Karpas-422 (cell line): ENCODE measurements at regions not wholly inside any gene's neighbourhood (a gene's known extent, or its start where the extent isn't known, plus 50 kb on each side); places are given as distances from the start of the nearest gene placed in this dataset.

ENCODE experiments used
- DNase-seq: peaks from one replicate; pipeline ENCODE4 v3.0.0-alpha.2; 2015
- H2AFZ ChIP-seq: fragments of 200-600 bp; sonication (generic); 2 replicates; pipeline ENCODE4 v1.6.1; 2014; ENCODE audit warnings: antibody characterized with exemption, low read length, mixed read lengths
- H3K27ac ChIP-seq: fragments of 200-600 bp; sonication (generic); 2 replicates; pipeline ENCODE4 v1.5.1; 2014; ENCODE audit warnings: mild to moderate bottlenecking, low read length, moderate library complexity
- H3K27me3 ChIP-seq: fragments of 200-600 bp; sonication (generic); 2 replicates; pipeline ENCODE4 v1.6.1; 2014; ENCODE audit warnings: low read length, mixed read lengths
- H3K36me3 ChIP-seq: fragments of 200-600 bp; sonication (generic); 2 replicates; pipeline ENCODE4 v1.6.1; 2014; ENCODE audit warnings: low read length, mixed read lengths; ENCODE audit not compliant: insufficient read depth
- H3K4me1 ChIP-seq: fragments of 200-600 bp; sonication (generic); 2 replicates; pipeline ENCODE4 v1.6.1; 2014; ENCODE audit warnings: mild to moderate bottlenecking, low read length, mixed read lengths
- H3K4me2 ChIP-seq: fragments of 200-600 bp; sonication (generic); 2 replicates; pipeline ENCODE4 v1.6.1; 2014; ENCODE audit warnings: low read length, low read depth, mild to moderate bottlenecking; ENCODE audit not compliant: poor library complexity, severe bottlenecking
- H3K4me3 ChIP-seq: fragments of 200-600 bp; sonication (generic); 2 replicates; pipeline ENCODE4 v1.5.1; 2014; ENCODE audit warnings: mild to moderate bottlenecking, antibody characterized with exemption, low read length, mixed read lengths
- H3K79me2 ChIP-seq: fragments of 200-600 bp; sonication (generic); 2 replicates; pipeline ENCODE4 v1.6.1; 2014; ENCODE audit warnings: mild to moderate bottlenecking, low read length, mixed read lengths
- H3K9ac ChIP-seq: fragments of 200-600 bp; sonication (generic); 2 replicates; pipeline ENCODE4 v1.6.0; 2014; ENCODE audit warnings: low read length
- H3K9me2 ChIP-seq: fragments of 200-600 bp; sonication (generic), shearing (Covaris generic); replicated peaks from 2 replicates; pipeline ENCODE4 v1.6.0; 2014; ENCODE audit warnings: mild to moderate bottlenecking, low read length, moderate library complexity; ENCODE audit not compliant: insufficient read depth
- H3K9me3 ChIP-seq: fragments of 300-700, 200-600 bp; sonication (generic); 2 replicates; pipeline ENCODE4 v1.6.1; 2014; ENCODE audit warnings: low read length, mixed read lengths
- H4K20me1 ChIP-seq: fragments of 200-600 bp; sonication (generic); 2 replicates; pipeline ENCODE4 v1.6.1; 2014; ENCODE audit warnings: mild to moderate bottlenecking, antibody characterized with exemption, low read length, low read depth; ENCODE audit not compliant: insufficient read depth

- no peak overlapping the region for H3K4me3 ChIP-seq
- no peaks in the 10 kb centered on the region for H3K27me3 ChIP-seq
- H3K36me3 ChIP-seq: no peaks in the 10 kb centered on the region
- H3K4me1 ChIP-seq: no peaks in the 10 kb centered on the region
- DNase-seq: no peak
- H3K9me3 ChIP-seq: no peaks in the 10 kb centered on the region
- no peak overlapping the region for H3K4me2 ChIP-seq
- H2AFZ ChIP-seq: no peak overlapping the region
- H3K9me2 ChIP-seq: no peaks in the 10 kb centered on the region
- no peaks in the 10 kb centered on the region for H3K79me2 ChIP-seq
- no peak overlapping the region for H3K27ac ChIP-seq
- H3K9ac ChIP-seq: no peak overlapping the region
- no peaks in the 10 kb centered on the region for H4K20me1 ChIP-seq
Measured at GRCh38 chr21:41681348-41681801, 85.5 kb downstream of the RIPK4 start.

GRCh38 chr21:41680444-41681347 lies 86.2 kb downstream of the RIPK4 start:
- Histone ChIP-seq H4K20me1 (no peaks in the 10 kb centered on the region), H3K79me2 (no peaks in the 10 kb centered on the region), H3K4me2 (no peak overlapping the region), H3K9me2 (no peaks in the 10 kb centered on the region), H3K9me3 (no peaks in the 10 kb centered on the region), H3K36me3 (no peaks in the 10 kb centered on the region), H3K27me3 (no peaks in the 10 kb centered on the region), H3K4me1 (no peaks in the 10 kb centered on the region), H3K4me3 (no peak overlapping the region), H3K27ac (no peak overlapping the region), H3K9ac (no peak overlapping the region), H2AFZ (no peak overlapping the region)
- no peak for DNase-seq

GRCh38 chr21:41678924-41679318 lies 87.9 kb downstream of the RIPK4 start:
- no peak overlapping the region for H2AFZ ChIP-seq
- no peaks in the 10 kb centered on the region for H3K27me3 ChIP-seq
- no peak overlapping the region for H3K9ac ChIP-seq
- H3K4me1 ChIP-seq: no peaks in the 10 kb centered on the region
- H3K79me2 ChIP-seq: no peaks in the 10 kb centered on the region
- H3K9me2 ChIP-seq: no peaks in the 10 kb centered on the region
- H3K4me3 ChIP-seq: no peak overlapping the region
- no peaks in the 10 kb centered on the region for H3K36me3 ChIP-seq
- H3K9me3 ChIP-seq: no peaks in the 10 kb centered on the region
- no peak overlapping the region for H3K4me2 ChIP-seq
- H4K20me1 ChIP-seq: no peaks in the 10 kb centered on the region
- H3K27ac ChIP-seq: no peak overlapping the region
- DNase-seq: peak; percentile 68

- Histone ChIP-seq H3K4me3 (no peak overlapping the region), H3K9ac (no peak overlapping the region), H3K27ac (no peak overlapping the region), H3K4me2 (no peak overlapping the region), H3K27me3 (no peaks in the 10 kb centered on the region), H3K9me3 (no peaks in the 10 kb centered on the region), H3K9me2 (no peaks in the 10 kb centered on the region), H3K4me1 (no peaks in the 10 kb centered on the region), H4K20me1 (no peaks in the 10 kb centered on the region), H3K36me3 (no peaks in the 10 kb centered on the region), H2AFZ (no peak overlapping the region), H3K79me2 (no peaks in the 10 kb centered on the region)
- no peak for DNase-seq
Measured at GRCh38 chr21:41678016-41678923, 88.6 kb downstream of the RIPK4 start.

GRCh38 chr21:41677671-41678015 lies 89.2 kb downstream of the RIPK4 start:
- H3K36me3 ChIP-seq: no peaks in the 10 kb centered on the region
- H3K9me2 ChIP-seq: no peaks in the 10 kb centered on the region
- no peak overlapping the region for H3K27ac ChIP-seq
- H4K20me1 ChIP-seq: no peaks in the 10 kb centered on the region
- H3K4me2 ChIP-seq: no peak overlapping the region
- H3K79me2 ChIP-seq: no peaks in the 10 kb centered on the region
- no peak overlapping the region for H2AFZ ChIP-seq
- H3K4me1 ChIP-seq: no peaks in the 10 kb centered on the region
- no peaks in the 10 kb centered on the region for H3K27me3 ChIP-seq
- DNase-seq: no peak
- H3K9me3 ChIP-seq: no peaks in the 10 kb centered on the region
- H3K9ac ChIP-seq: no peak overlapping the region
- no peak overlapping the region for H3K4me3 ChIP-seq

- no peak for DNase-seq
- Histone ChIP-seq H3K79me2 (no peaks in the 10 kb centered on the region), H3K9me3 (no peaks in the 10 kb centered on the region), H3K9me2 (no peaks in the 10 kb centered on the region), H3K4me3 (no peak overlapping the region), H3K4me2 (no peak overlapping the region), H3K36me3 (no peaks in the 10 kb centered on the region), H3K4me1 (no peaks in the 10 kb centered on the region), H3K9ac (no peak overlapping the region), H3K27ac (no peak overlapping the region), H3K27me3 (no peaks in the 10 kb centered on the region), H2AFZ (no peak overlapping the region), H4K20me1 (no peaks in the 10 kb centered on the region)
Measured at GRCh38 chr21:41676198-41676597, 90.7 kb downstream of the RIPK4 start.

- no peak overlapping the region for H3K4me3 ChIP-seq
- H3K79me2 ChIP-seq: no peaks in the 10 kb centered on the region
- no peak overlapping the region for H3K9ac ChIP-seq
- H3K4me1 ChIP-seq: no peaks in the 10 kb centered on the region
- H3K27ac ChIP-seq: no peak overlapping the region
- no peaks in the 10 kb centered on the region for H3K36me3 ChIP-seq
- H4K20me1 ChIP-seq: no peaks in the 10 kb centered on the region
- no peaks in the 10 kb centered on the region for H3K9me3 ChIP-seq
- no peak for DNase-seq
- no peak overlapping the region for H2AFZ ChIP-seq
- no peaks in the 10 kb centered on the region for H3K9me2 ChIP-seq
- no peaks in the 10 kb centered on the region for H3K27me3 ChIP-seq
- H3K4me2 ChIP-seq: no peak overlapping the region
Measured at GRCh38 chr21:41675574-41675973, 91.3 kb downstream of the RIPK4 start.

- Histone ChIP-seq H3K9ac (no peak overlapping the region), H3K9me3 (no peaks in the 10 kb centered on the region), H3K27ac (no peak overlapping the region), H3K4me1 (no peaks in the 10 kb centered on the region), H3K9me2 (no peaks in the 10 kb centered on the region), H3K36me3 (no peaks in the 10 kb centered on the region), H4K20me1 (no peaks in the 10 kb centered on the region), H3K4me2 (no peak overlapping the region), H3K79me2 (no peaks in the 10 kb centered on the region), H3K27me3 (no peaks in the 10 kb centered on the region), H3K4me3 (no peak overlapping the region), H2AFZ (no peak overlapping the region)
- DNase-seq: no peak
Measured at GRCh38 chr21:41674402-41674801, 92.5 kb downstream of the RIPK4 start.
